ENCODE measurements at regions not wholly inside any gene's neighbourhood (a gene's known extent, or its start where the extent isn't known, plus 50 kb on each side); places are given as distances from the start of the nearest gene placed in this dataset.

- no peak for DNase-seq (ENCODE audit: low spot score)
- Histone ChIP-seq H3K36me3 (ENCODE audit: control insufficient read depth in 4 of 4, insufficient read depth in 3 of 4, low read depth in 1 of 4, low read length in 3 of 4) (no peaks in the 10 kb centered on the region), H3K4me1 (ENCODE audit: control insufficient read depth in 4 of 4, insufficient read depth in 4 of 4, low read length in 3 of 4) (no peaks in the 10 kb centered on the region), H3K27me3 (ENCODE audit: control insufficient read depth in 4 of 4, insufficient read depth in 4 of 4, low read length in 3 of 4) (no peaks in the 10 kb centered on the region), H3K9ac (ENCODE audit: low read depth in 1 of 2, low read length in 2 of 2) (no peak overlapping the region), H3K9me3 (ENCODE audit: control insufficient read depth in 4 of 4, low read length in 3 of 4) (no peaks in the 10 kb centered on the region), H3K4me3 (ENCODE audit: low read depth in 1 of 3, low read length in 3 of 3) (no peak overlapping the region), H3K27ac (ENCODE audit: low read depth in 1 of 2, low read length in 2 of 2) (no peak overlapping the region)
- TF ChIP-seq GABPA (IDR thresholded peaks at IDR 0.05 in 1 of 2, conservative IDR thresholded peaks at IDR 0.05 in 1 of 2) = no peak
- TF ChIP-seq RAD21 (IDR thresholded peaks at IDR 0.05) = no peak
- no peak for TF ChIP-seq NR2F2 (IDR thresholded peaks at IDR 0.05)
- TF ChIP-seq YY1 (IDR thresholded peaks at IDR 0.05) = no peak
- TF ChIP-seq, protein P1, sequence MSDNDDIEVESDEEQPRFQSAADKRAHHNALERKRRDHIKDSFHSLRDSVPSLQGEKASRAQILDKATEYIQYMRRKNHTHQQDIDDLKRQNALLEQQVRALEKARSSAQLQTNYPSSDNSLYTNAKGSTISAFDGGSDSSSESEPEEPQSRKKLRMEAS (IDR thresholded peaks at IDR 0.05) = no peak
- TF ChIP-seq ZBTB33 (IDR thresholded peaks at IDR 0.05) = no peak
- WGBS = 92% methylated on average over 2 of the region's 2 CpGs
Observed at GRCh38 chr10:91156196-91156595, 64.3 kb upstream of the PCGF5 start.

DNA sequence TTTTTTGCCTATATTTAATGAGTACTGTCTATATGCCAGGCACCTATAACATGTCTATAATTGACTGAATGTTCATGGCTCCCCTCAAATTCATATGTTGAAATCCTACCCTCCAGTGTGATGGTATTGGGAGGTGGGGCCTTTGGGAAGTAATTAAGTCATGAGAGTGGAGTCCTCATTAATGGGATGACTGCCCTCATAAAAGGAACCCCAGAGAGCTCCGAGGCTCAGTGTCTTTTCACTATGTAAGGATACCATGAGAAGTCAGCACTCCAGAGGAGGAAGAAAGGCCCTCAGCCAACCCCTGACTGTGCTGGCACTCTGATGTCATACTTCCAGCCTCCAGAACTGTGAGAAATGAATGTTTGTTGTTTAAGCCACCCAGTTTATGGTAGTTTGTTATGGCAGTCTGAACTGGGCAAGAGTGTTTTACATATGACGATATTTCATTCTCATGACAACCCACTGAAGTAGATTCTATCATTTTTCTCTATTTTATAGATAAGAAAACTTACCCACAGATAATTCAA is 61.1 kb upstream of the PCGF5 start:
- Histone ChIP-seq H3K9ac (ENCODE audit: low read depth in 1 of 2, low read length in 2 of 2) (no peak overlapping the region), H3K27me3 (ENCODE audit: control insufficient read depth in 4 of 4, insufficient read depth in 4 of 4, low read length in 3 of 4) (no peaks in the 10 kb centered on the region), H3K9me3 (ENCODE audit: control insufficient read depth in 4 of 4, low read length in 3 of 4) (no peaks in the 10 kb centered on the region), H3K27ac (ENCODE audit: low read depth in 1 of 2, low read length in 2 of 2) (no peak overlapping the region), H3K4me3 (ENCODE audit: low read depth in 1 of 3, low read length in 3 of 3) (no peak overlapping the region), H3K4me1 (ENCODE audit: control insufficient read depth in 4 of 4, insufficient read depth in 4 of 4, low read length in 3 of 4) (peaks cover 0 to 3% (median 0%) of the 10 kb centered on the region in 4 donors), H3K36me3 (ENCODE audit: control insufficient read depth in 4 of 4, insufficient read depth in 3 of 4, low read depth in 1 of 4, low read length in 3 of 4) (no peaks in the 10 kb centered on the region)
- no peak for TF ChIP-seq FOXA2 (IDR thresholded peaks at IDR 0.05)
- TF ChIP-seq TAF1 (conservative IDR thresholded peaks at IDR 0.05) = no peak
- no peak for TF ChIP-seq FOXA1 (IDR thresholded peaks at IDR 0.05)
- no peak for TF ChIP-seq HNF4A (conservative IDR thresholded peaks at IDR 0.05)
- no peak for TF ChIP-seq CTCF (IDR thresholded peaks at IDR 0.05; ENCODE audit: low read depth, low read length, missing input control)
- TF ChIP-seq SP1 (IDR thresholded peaks at IDR 0.05) = no peak
- no peak for TF ChIP-seq JUND (IDR thresholded peaks at IDR 0.05)
- TF ChIP-seq RXRA (IDR thresholded peaks at IDR 0.05) = no peak
- no peak for TF ChIP-seq RAD21 (IDR thresholded peaks at IDR 0.05)
- no peak for TF ChIP-seq ZBTB33 (IDR thresholded peaks at IDR 0.05)
- TF ChIP-seq YY1 (IDR thresholded peaks at IDR 0.05) = no peak
- no peak for TF ChIP-seq REST (IDR thresholded peaks at IDR 0.05)
- TF ChIP-seq, protein P2, sequence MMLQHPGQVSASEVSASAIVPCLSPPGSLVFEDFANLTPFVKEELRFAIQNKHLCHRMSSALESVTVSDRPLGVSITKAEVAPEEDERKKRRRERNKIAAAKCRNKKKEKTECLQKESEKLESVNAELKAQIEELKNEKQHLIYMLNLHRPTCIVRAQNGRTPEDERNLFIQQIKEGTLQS (IDR thresholded peaks at IDR 0.05) = no peak
- no peak for TF ChIP-seq GABPA (IDR thresholded peaks at IDR 0.05 in 1 of 2, conservative IDR thresholded peaks at IDR 0.05 in 1 of 2)
- no peak for TF ChIP-seq NR2F2 (IDR thresholded peaks at IDR 0.05)
- TF ChIP-seq HNF4G (IDR thresholded peaks at IDR 0.05) = no peak
- TF ChIP-seq EGR1 (IDR thresholded peaks at IDR 0.05; ENCODE audit: low read depth in 2 of 2) = no peak
- TF ChIP-seq, protein P1 (IDR thresholded peaks at IDR 0.05) = no peak
- 94% methylated on average over 2 of the region's 2 CpGs for whole genome bisulfite sequencing
- no peak for DNase-seq (ENCODE audit: low spot score)
